Peyer's patch (tissue), 4 donors: ENCODE measurements at regions not wholly inside any gene's neighbourhood (a gene's known extent, or its start where the extent isn't known, plus 50 kb on each side); places are given as distances from the start of the nearest gene placed in this dataset.

ENCODE experiments used
- CTCF ChIP-seq, 6 experiments: fragments of 450-650 bp in 4 of 6; fragments of 200-600 bp in 2 of 6; sonication (generic) in 1 of 6; IDR thresholded peaks; one replicate each; pipeline ENCODE4 v1.5.1; 2017 to 2019; ENCODE audit warnings: antibody characterized with exemption in 6 of 6, mild to moderate bottlenecking in 3 of 6, moderate library complexity in 1 of 6
- POLR2A ChIP-seq, 2 donors: fragments of 450-650 bp; IDR thresholded peaks; one replicate each; pipeline ENCODE4 v1.5.1; 2017; ENCODE audit warnings: antibody characterized with exemption in 2 of 2, mild to moderate bottlenecking in 2 of 2, moderate library complexity in 2 of 2

GRCh38 chr9:82673201-82673600, 389.7 kb downstream of the RASEF start:
- TF ChIP-seq CTCF (IDR thresholded peaks at IDR 0.05), result no peak
- no peak for TF ChIP-seq POLR2A (IDR thresholded peaks at IDR 0.05)
